HG03045 (cell line): ENCODE measurements at regions not wholly inside any gene's neighbourhood (a gene's known extent, or its start where the extent isn't known, plus 50 kb on each side); places are given as distances from the start of the nearest gene placed in this dataset.

Experiments used
- ATAC-seq: cut with Tn5 transposase; IDR thresholded peaks from one replicate; pipeline ENCODE4 v1.9.1; 2021; ENCODE audit warnings: mild to moderate bottlenecking, moderate library complexity; ENCODE audit not compliant: unreplicated experiment

DNA sequence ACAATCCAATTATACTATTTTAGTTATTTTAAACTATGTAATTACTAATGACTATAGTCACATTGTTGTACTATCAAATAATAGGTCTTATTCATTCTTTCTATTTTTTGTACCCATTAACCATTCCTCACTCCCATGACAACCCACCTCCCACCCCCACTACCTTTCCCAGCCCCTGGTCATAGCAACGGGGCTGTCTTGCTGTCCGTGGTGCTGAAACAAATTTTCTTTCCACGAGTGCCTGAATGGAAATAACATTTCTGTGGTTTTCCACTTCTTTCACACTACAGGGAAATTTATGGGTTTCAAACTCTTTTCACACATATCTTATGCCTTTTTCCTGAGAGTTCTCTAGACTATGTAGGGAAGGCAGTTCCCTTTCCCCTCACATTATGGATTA is 326.6 kb downstream of the PHKB start:
- no peak for ATAC-seq

DNA sequence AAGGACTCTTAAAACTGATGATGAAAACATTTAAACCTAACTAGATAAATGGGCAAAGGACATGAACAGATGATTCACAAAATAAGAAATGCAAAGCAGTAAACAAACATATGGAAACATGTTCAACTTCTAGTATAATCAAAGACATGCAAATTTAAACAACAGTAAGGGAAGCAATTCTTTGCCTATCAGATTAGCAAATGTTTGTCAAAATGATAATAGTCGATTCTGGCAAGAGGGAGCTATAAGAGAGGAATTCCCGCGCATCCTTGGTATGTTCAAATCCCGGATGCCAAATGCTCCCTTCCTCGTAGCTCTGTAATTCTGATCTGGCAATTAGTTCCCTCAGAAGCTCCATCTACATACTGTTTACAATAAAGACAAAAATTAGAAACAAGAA is 320.5 kb downstream of the PHKB start:
- no peak for ATAC-seq

DNA sequence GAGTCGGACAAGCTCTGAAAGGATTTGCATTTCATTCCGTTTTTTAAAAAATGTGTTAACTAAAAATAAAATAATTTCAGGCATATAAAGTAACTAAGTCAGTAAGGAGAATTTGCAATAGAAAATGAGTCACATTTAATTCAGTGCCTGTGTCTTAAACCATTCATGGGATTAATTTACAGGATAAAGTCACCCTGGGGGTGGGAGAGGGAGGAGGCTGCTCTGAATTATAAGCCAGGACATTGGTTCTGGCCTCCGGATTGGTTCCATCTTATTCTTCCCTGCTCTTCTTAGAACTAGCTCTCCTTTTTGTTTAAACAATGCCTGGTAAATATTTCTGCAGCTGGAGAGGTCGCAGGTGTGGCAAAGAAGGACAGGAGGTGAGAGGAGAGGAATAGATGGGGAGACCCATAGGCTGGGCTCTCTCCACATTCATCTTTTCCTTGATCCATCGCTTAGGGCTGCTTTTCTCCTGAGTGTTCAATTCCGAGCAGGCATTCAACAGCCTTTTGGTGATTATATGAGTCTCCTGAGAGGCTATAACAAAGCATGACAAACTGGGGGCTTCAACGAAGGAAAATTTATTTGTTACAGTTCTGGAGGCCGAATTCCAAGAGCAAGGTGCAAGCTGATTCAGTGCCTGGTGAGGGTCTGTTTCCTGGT is 319.2 kb downstream of the PHKB start:
- ATAC-seq = no peak

DNA sequence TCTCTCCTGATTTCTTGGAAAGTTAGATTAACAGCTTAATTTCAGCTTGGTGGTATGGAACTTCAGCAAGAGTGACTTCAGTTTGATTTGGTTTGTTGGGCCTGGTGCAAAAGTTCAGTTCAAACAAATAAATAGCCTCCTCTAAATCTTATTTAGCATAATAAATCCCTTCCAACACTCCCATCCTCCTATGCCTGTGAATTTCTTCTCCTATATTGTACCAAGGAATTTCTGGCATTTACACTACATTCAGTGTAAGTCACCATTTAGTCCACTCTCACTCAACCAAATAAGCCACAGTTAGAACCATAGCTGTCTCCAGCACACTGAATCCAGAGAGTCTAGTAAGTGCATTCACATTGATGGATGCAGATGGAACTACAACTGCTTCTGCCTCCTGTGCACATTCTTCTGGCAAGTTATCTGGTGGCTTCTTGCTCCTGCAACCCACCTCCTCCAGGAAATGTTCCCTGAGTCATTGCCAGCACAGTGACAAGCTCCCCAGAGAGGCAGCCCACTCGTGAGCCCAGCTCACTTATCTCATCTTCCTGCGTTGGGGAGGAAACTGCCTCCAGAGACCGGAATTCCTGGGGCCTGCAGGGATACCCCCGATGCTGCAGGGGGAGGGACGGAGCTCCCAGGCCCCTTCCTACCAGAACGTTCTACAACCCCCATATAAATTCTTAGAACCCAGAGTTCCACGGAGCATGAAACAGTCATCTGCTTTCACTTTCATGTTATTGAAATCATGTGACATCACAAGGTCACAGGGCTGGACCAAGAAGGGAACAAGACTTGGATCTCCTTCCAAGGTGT is 318.3 kb downstream of the PHKB start:
- no peak for ATAC-seq

DNA sequence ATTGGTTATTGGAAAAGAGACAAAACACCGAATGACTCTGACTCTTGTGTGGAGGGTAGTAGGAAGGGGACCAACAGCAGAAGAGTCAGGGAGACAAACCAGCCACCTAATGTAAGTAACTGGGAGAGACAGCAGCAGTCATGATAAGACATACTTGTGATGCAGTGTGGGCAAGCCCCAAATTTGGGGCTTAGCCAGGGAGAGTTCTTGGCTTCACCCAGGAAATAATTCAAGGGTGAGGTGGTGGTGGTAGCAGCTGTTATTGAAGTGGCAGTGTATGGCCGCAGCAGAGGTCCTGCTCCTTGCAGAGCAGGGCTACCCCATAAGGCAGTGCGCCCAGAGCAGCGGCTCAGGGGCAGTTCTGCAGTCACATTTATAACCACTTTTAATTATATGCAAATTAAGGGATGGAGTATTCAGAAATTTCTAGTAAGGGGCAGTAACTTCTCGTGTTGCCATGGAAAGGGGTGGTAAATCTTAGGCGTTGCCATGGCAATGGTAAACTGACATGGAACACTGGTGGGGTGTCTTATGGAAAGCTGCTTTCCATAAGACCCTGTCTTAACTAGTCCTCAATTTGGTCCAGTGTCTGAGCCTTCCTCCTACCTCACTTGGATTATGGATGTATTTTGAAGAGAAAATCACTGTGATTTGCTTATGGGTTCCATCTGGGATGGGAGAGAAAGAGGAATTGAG is 317.1 kb downstream of the PHKB start:
- ATAC-seq = no peak

DNA sequence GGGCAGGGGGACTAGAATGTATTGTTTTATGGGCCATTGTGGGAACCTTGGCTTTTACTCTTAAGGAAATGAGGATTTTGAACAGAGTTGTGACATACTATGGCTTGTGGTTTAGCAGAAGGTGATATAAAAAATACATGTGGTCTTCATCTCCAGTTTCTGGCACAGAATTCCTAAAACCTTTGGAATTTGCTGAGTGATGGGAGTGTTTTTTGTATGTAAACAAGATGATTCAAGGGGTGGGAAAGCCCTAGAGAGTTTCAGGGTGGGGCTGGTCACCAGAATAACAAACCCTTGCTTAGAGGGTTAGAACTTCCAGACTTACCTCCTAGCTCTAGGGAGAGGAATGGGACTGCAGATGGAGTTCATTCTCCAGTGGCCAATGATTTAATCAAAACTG is 316.1 kb downstream of the PHKB start:
- no peak for ATAC-seq

DNA sequence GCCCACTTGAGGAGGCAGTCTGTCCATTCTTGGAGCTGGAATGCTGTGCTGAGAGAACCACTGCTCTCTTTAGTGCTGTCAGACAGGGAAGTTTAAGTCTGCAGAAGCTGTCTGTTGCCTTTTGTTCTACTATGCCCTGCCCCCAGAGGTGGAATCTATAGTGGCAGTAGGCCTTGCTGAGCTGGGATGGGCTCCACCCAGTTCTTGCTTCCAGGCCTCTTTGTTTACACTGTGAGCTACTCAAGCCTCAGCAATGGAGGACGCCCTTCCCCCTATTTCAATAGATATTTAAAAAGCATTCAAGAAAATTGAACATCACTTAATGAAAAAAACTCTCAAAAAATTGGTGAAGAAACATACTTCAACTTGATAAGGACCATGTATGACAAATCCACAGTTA is 313.5 kb downstream of the PHKB start:
- no peak for ATAC-seq

DNA sequence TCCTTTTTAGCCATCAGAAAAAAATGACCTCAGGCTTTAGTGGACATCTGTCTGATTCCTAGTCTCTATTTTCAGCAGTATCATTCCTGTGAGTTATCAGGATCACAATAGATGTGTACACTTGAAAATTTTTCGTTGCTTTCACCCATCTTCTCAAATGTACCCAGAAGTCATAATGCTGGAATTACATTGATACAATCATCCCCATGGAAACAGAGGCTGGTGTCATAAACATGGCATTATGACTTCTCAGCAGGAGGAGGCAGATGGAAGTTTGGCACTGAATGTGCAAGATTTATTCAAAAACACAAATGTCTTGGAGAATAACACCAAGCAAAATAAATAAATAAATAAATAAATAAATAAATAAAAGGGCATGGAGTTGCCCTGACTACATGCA is 292.5 kb downstream of the PHKB start:
- ATAC-seq = no peak
